AG04450 (cell line): ENCODE measurements at regions not wholly inside any gene's neighbourhood (a gene's known extent, or its start where the extent isn't known, plus 50 kb on each side); places are given as distances from the start of the nearest gene placed in this dataset.

Source experiments
- CTCF ChIA-PET: fragments of 300-600, 350-600 bp; formaldehyde crosslinking; extraction: SDS; loops from one replicate; lab custom pipeline; 2022; ENCODE audit warnings: antibody characterized with exemption, inconsistent platforms; lab: Charles Lee
- POLR2A ChIA-PET: fragments of 350-600 bp; formaldehyde crosslinking; extraction: SDS; loops from one replicate; lab custom pipeline; 2021; ENCODE audit warnings: antibody characterized with exemption, inconsistent platforms; lab: Yijun Ruan, JAX
- DNase-seq: peaks from one replicate; pipeline ENCODE4 v3.0.0-alpha.2; 2011; ENCODE audit warnings: low read depth, low spot score
- H3K27ac ChIP-seq: one replicate; pipeline ENCODE4 v1.5.1; 2012; ENCODE audit warnings: low read depth, low read length, control low read depth
- H3K27me3 ChIP-seq: one replicate; pipeline ENCODE4 v1.6.0; 2012; ENCODE audit warnings: low read length; ENCODE audit not compliant: control insufficient read depth, insufficient read depth
- H3K4me3 ChIP-seq: 2 replicates; pipeline ENCODE4 v1.5.1; 2011; ENCODE audit warnings: mild to moderate bottlenecking, low read depth, low read length, control low read depth
- H3K9me3 ChIP-seq: 2 replicates; pipeline ENCODE4 v1.5.1; 2012; ENCODE audit warnings: low read length; ENCODE audit not compliant: control insufficient read depth, insufficient read depth
- CTCF ChIP-seq: IDR thresholded peaks from 2 replicates; pipeline ENCODE4 v1.5.1; 2011; ENCODE audit warnings: low read depth, low read length, control low read depth, inconsistent platforms

- POLR2A ChIA-PET: interaction anchor here (0.6 kb wide), 1 partner anchor 133 kb away, joined by 3 read pairs; no protein-coding TSS in a partner anchor
- H3K27ac ChIP-seq: no peak overlapping the region
- H3K4me3 ChIP-seq: no peak overlapping the region
- peaks cover 3% of the 10 kb centered on the region for H3K27me3 ChIP-seq
- CTCF ChIA-PET: no interaction called here
- TF ChIP-seq CTCF: no peak
- no peaks in the 10 kb centered on the region for H3K9me3 ChIP-seq
- no peak for DNase-seq
Measured at GRCh38 chr21:38982804-38983203, 177.1 kb downstream of the ETS2 start.

DNA sequence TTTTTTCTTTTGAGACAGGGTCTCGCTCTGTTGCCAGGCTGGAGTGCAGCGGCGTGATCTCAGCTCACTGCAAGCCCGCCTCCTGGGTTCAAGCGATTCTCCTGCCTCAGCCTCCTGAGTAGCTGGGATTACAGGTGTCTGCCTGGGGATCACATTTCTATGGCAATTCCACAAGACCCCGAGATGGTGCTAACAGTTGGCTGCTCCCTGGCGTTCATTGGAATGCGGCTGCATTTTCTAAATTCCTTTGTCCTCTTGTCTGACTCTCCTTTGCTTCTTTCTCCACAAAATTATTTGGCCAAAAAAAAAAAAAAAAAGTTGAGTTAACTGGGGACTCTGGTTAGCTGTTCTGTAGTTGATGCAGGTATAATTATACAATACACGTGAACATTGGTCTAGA lies 176.4 kb downstream of the ETS2 start:
- CTCF ChIA-PET: no interaction called here
- no peak for TF ChIP-seq CTCF
- POLR2A ChIA-PET: interaction anchor here (0.6 to 0.7 kb wide), 2 partner anchors 16 to 132 kb away, joined by 3 to 4 read pairs; no protein-coding TSS in a partner anchor
- Histone ChIP-seq H3K27ac (no peak overlapping the region), H3K9me3 (no peaks in the 10 kb centered on the region), H3K4me3 (no peak overlapping the region), H3K27me3 (peaks cover 2% of the 10 kb centered on the region)
- DNase-seq: no peak

- no peak for TF ChIP-seq CTCF
- Histone ChIP-seq H3K27ac (no peak overlapping the region), H3K4me3 (no peak overlapping the region), H3K9me3 (no peaks in the 10 kb centered on the region), H3K27me3 (peaks cover 2% of the 10 kb centered on the region)
- no peak for DNase-seq
- ChIA-PET POLR2A (no interaction called here), CTCF (no interaction called here)
Measured at GRCh38 chr21:38980416-38981313, 174.9 kb downstream of the ETS2 start.

GRCh38 chr21:38979271-38980121 lies 173.8 kb downstream of the ETS2 start:
- no peak for TF ChIP-seq CTCF
- Histone ChIP-seq H3K27ac (peak overlapping the region; percentile 31), H3K27me3 (peaks cover 5% of the 10 kb centered on the region), H3K9me3 (no peaks in the 10 kb centered on the region), H3K4me3 (no peak overlapping the region)
- no peak for DNase-seq
- POLR2A ChIA-PET: interaction anchor here (0.7 kb wide), 1 partner anchor 22 kb away, joined by 3 read pairs; no protein-coding TSS in a partner anchor
- CTCF ChIA-PET: no interaction called here

DNA sequence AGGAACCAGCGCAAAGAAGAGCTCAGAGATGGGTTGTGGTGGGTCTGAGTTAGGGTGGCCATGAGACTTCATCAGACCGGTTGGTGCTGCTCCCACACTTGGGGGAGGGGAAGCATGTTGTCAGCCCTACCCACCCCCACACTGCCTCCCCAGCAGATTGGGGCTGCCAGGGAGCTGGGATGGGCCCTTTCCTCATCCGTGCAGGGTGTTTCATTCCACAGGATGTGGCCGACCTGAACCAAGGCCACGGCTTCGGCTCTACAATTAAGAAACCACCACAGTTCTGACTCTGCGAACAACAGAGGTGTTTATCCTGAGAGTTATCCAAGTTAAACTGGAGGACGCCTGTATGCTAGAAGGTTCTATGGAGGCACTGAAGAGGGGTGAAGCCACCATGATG lies 171.2 kb downstream of the ETS2 start:
- ChIA-PET POLR2A (no interaction called here), CTCF (no interaction called here)
- Histone ChIP-seq H3K9me3 (no peaks in the 10 kb centered on the region), H3K27ac (no peak overlapping the region), H3K27me3 (peaks cover 7% of the 10 kb centered on the region), H3K4me3 (no peak overlapping the region)
- no peak for DNase-seq
- TF ChIP-seq CTCF: no peak
